ENCODE measurements at regions not wholly inside any gene's neighbourhood (a gene's known extent, or its start where the extent isn't known, plus 50 kb on each side); places are given as distances from the start of the nearest gene placed in this dataset.

DNA sequence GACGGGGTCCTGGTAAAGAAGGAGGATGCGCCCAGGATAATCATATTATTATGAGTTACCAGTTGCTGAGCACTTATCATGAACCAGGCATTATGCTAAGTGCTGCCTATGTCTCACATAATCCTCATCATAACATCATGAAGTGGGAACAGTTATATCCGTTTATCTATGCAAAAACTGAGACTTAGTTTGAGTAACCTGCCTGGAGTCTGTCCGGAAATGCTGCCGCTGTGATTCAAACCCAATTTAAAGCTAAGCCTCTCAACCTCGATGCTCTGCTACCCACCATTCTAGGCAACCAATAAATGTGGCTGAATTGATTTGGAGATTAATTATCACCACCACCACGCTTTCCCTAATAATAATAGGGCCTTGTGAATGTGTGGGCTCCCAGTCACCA, 111.5 kb upstream of the CLMP start:
- Histone ChIP-seq H3K4me1 (peaks cover 26 to 36% of the 10 kb centered on the region in 2 donors), H3K9me3 (no peaks in the 10 kb centered on the region), H3K4me3 (replicated peaks in 1 of 3) (no peak overlapping the region), H3K36me3 (no peaks in the 10 kb centered on the region), H3K27me3 (no peaks in the 10 kb centered on the region), H3K27ac (peak overlapping the region in 2 of 3 donors; percentile 72 to 76)
- intact Hi-C loops (cut with DNase I) = loop anchor here (5.0 kb wide), 1 partner anchor 101 kb away; no protein-coding TSS in a partner anchor
- WGBS, 2 donors = 95 to 97% methylated on average over 7 of the region's 7 CpGs
- TF ChIP-seq, protein P1, sequence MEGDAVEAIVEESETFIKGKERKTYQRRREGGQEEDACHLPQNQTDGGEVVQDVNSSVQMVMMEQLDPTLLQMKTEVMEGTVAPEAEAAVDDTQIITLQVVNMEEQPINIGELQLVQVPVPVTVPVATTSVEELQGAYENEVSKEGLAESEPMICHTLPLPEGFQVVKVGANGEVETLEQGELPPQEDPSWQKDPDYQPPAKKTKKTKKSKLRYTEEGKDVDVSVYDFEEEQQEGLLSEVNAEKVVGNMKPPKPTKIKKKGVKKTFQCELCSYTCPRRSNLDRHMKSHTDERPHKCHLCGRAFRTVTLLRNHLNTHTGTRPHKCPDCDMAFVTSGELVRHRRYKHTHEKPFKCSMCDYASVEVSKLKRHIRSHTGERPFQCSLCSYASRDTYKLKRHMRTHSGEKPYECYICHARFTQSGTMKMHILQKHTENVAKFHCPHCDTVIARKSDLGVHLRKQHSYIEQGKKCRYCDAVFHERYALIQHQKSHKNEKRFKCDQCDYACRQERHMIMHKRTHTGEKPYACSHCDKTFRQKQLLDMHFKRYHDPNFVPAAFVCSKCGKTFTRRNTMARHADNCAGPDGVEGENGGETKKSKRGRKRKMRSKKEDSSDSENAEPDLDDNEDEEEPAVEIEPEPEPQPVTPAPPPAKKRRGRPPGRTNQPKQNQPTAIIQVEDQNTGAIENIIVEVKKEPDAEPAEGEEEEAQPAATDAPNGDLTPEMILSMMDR (IDR thresholded peaks at IDR 0.05) = no peak
- TF ChIP-seq POLR2A (IDR thresholded peaks at IDR 0.05) = no peak
- DNase-seq = no peak

DNA sequence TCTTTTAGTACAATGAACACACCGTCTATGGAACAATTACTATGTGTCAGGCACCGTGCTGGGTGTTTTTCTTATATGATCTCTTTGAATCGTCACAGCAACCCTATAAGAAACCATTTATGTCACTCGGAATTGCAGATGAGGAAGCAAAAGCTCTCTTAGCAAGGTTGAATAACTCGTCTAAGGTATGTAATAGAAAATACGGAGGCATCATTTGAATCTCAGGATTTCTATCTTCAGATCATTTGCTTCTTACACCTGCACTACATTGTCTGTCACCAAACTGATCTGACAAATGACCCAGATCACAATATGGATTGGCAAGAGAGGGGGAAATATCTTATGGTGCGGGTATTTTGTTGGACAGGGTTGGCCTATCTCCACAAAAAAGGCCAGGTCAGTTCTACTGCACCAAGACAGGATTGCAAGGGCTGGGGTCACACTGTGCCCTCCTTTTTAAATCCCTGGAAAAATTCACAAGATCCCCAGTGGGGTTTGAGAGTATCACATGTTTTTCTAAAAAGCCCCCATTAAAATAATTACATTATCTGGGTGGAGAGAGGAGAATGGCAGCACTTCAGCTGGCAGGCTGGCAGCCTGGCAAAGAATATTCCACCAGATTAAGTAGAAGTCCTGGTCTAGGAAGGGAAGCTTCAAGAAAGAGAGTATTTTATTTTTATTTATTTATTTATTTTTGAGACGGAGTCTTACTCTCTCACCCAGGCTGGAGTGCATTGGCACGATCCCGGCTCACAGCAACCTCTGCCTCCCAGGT, 110.7 kb upstream of the CLMP start:
- no peaks in the 10 kb centered on the region for H3K27me3 ChIP-seq
- 87 to 93% methylated on average over 10 of the region's 10 CpGs for WGBS, 2 donors
- H3K4me3 ChIP-seq (replicated peaks in 1 of 3) = no peak overlapping the region
- H3K36me3 ChIP-seq = no peaks in the 10 kb centered on the region
- peak overlapping the region in 1 of 3 donors; percentile 19 for H3K27ac ChIP-seq
- intact Hi-C loops (cut with DNase I) = loop anchor here (5.0 kb wide), 1 partner anchor 102 kb away; no protein-coding TSS in a partner anchor
- peaks cover 29 to 41% of the 10 kb centered on the region in 2 donors for H3K4me1 ChIP-seq
- no peaks in the 10 kb centered on the region for H3K9me3 ChIP-seq
- no peak for DNase-seq
- TF ChIP-seq, protein P1 (IDR thresholded peaks at IDR 0.05) = no peak
- TF ChIP-seq POLR2A (IDR thresholded peaks at IDR 0.05) = no peak

DNA sequence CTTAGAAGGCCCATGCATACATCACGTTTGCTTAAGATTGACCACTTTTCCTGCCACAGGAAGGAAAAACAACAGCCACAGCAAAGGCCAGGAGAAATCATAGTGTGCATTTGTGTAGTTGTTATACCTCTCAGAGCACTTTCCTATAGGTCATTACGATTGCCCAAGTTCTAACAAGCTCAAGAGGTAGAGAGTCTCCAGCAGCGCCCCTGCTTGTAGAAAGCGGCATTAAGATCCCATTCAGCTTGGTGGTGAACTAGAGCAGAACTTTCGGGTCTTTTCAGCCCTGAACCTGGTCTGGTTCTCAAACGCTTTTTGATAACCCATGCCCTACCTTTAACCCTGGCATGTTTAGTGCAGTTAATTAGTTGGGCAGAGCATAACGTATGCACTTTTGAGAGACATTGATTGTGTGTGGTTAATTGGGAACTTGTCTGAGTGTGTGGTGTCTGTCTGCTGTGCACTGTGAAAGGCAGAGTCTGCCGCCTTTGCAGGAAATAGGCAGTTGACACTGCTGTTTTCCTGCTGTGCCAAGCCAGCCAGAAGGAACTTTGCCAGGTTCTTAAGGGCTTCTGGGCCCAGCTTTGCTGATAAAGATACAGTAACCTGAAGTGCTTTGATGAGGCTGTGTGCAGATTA, 109.9 kb upstream of the CLMP start:
- peaks cover 29 to 41% of the 10 kb centered on the region in 2 donors for H3K4me1 ChIP-seq
- H3K4me3 ChIP-seq (replicated peaks in 1 of 3) = no peak overlapping the region
- no peaks in the 10 kb centered on the region for H3K9me3 ChIP-seq
- H3K36me3 ChIP-seq = no peaks in the 10 kb centered on the region
- H3K27ac ChIP-seq = peak overlapping the region in 2 of 3 donors; percentile 1 to 55
- TF ChIP-seq, protein P1 (IDR thresholded peaks at IDR 0.05) = peak in 1 of 6 experiments; percentile 29
- no peak for TF ChIP-seq POLR2A (IDR thresholded peaks at IDR 0.05)
- H3K27me3 ChIP-seq = no peaks in the 10 kb centered on the region
- DNase-seq = peak; percentile 73 to 86
- intact Hi-C loops (cut with DNase I) = loop anchor here (5.0 kb wide), 2 partner anchors 102 to 172 kb away; no protein-coding TSS in a partner anchor
- 37 to 39% methylated on average over 8 of the region's 8 CpGs for WGBS, 2 donors

DNA sequence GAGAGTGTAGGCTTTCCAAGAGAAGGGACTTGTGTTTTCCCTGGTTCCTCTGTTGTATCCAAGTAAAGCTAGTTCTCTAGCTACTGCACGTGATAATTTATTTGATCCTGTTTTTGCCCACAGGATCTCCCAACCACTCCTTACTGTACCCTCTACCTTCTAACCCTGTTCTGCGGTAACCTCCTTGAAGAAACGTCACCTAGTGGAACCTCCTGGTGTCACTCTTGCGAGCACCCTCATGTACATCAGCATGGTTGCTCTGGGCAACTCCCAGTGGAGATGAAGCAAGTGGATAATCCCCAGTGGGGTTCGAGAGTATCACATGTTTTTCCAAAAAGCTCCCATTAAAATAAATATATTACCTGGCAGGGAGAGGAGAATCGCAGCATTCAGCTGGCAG, 108.9 kb upstream of the CLMP start:
- intact Hi-C loops (cut with DNase I) = loop anchor here (5.0 kb wide), 1 partner anchor 173 kb away; no protein-coding TSS in a partner anchor
- TF ChIP-seq, protein P1 (IDR thresholded peaks at IDR 0.05) = no peak
- no peak for TF ChIP-seq POLR2A (IDR thresholded peaks at IDR 0.05)
- no peaks in the 10 kb centered on the region for H3K27me3 ChIP-seq
- no peak overlapping the region for H3K4me3 ChIP-seq (replicated peaks in 1 of 3)
- H3K9me3 ChIP-seq = no peaks in the 10 kb centered on the region
- H3K27ac ChIP-seq = no peak overlapping the region
- H3K4me1 ChIP-seq = peaks cover 29 to 41% of the 10 kb centered on the region in 2 donors
- no peak for DNase-seq
- no peaks in the 10 kb centered on the region for H3K36me3 ChIP-seq
- WGBS, 2 donors = 88 to 97% methylated on average over 6 of the region's 6 CpGs

Data from thyroid gland (tissue), 4 donors.